Activated CD8-positive, alpha-beta memory T cell treated with anti-CD3 and anti-CD28 coated beads for 36 hours (primary cell): ENCODE measurements at regions not wholly inside any gene's neighbourhood (a gene's known extent, or its start where the extent isn't known, plus 50 kb on each side); places are given as distances from the start of the nearest gene placed in this dataset.

Experiments
- CTCF ChIA-PET: fragments of 350-600 bp; sonication (Branson Sonifier 250); formaldehyde crosslinking; loops from one replicate; lab custom pipeline; 2021; ENCODE audit warnings: antibody characterized with exemption; lab: Charles Lee
- POLR2A ChIA-PET: fragments of 350-600 bp; sonication (Branson Sonifier 250); formaldehyde crosslinking; loops from one replicate; lab custom pipeline; 2021; ENCODE audit warnings: antibody characterized with exemption; lab: Charles Lee

DNA sequence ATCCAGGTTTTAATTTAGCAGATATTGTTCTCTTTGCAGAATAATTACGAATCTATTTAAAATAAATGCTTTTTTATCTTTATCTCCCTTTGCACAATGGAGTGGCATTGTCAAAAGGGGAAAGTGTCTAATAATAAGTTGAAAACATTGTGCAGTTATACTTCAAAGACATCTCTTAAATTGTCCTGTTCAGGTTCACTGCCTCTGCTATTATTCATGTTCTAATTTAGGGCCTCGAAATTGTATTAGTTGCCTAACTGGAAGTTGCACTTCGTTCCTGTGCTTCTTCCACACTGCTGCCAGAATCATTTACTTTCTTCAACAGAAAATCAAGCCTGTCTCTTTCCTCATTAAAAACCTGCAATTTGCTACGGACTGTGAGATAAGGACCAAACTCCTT is 150.5 kb upstream of the SPRY1 start:
- POLR2A ChIA-PET = no interaction called here
- CTCF ChIA-PET = no interaction called here

DNA sequence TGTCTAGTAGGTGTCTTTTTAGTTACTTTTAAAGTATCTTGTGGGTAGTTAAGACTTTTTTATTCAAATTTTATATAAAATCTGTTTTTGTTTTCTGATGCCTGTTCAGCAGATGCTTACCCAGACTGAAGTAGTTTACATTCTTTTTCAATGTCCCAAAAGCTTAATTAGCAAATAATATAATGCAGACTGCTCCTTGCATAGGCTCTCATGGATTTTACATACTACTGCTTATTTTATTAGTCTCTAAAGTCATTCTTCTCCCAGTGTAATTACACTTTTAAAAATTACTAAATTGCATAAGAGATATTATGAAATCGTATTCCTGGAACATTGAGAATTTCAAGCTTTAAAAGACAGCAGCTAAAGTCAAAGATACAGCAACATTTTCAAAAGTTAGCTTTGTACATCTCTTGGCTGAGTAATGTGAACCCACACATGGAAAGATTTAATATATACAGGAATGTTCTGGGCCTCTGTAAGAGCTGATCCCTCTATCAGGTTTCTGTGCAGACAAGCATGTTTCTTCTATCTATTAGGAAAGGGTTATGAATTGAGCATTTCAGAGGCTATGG is 148.4 kb upstream of the SPRY1 start:
- ChIA-PET CTCF (no interaction called here), POLR2A (no interaction called here)

DNA sequence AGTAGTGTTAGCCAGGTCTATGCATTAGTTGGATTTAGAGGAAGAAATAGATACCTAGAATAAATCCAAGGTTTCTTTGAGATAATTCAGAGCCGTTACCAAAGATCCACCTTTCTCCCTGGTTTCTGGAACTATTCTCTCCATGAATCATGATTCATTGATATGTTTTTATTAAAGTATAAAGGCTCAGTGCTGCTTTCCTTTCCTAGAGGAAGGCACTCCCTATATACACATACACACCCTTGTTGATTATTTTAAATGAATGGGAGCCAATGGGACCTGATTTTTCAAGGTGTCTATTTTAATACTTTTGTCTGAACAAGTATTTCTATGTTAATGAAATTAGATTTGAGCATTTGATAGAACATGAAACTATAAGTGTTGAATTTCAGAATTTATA is 146.8 kb upstream of the SPRY1 start:
- CTCF ChIA-PET = no interaction called here
- POLR2A ChIA-PET = no interaction called here

DNA sequence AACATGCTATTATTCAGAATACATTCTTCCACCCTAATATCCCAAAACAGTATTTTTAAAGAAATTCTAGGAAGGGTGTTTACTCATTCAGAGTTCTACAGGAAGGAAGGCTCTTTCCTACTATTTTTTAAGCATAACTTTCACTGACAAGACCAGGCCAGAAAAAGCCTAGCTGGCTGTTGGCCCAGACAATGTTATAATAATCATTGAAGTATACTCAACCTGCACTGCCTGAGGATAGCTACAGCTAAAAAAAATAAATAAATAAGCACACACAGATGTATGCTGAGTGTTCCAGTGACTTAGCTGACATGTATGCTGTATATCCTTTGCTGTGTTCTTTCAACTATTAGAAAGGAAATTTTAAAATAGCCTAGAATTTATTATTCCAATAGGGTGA is 145.8 kb upstream of the SPRY1 start:
- ChIA-PET POLR2A (no interaction called here), CTCF (no interaction called here)

DNA sequence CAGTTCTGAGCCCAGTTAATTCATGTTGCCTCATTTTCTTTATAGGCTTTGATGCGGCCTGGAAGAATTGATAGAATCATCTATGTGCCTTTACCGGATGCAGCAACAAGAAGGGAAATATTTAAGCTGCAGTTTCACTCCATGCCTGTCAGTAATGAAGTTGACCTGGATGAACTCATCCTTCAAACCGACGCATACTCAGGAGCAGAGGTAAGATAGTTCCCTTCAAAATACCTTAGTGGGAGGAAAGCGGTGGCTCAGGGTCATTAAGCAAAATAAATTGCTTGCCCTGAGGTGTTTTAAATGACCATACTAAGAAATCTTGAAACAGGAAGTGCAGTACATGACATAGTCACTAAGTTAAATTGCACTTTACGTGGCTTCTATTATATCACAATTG is 140.6 kb upstream of the SPRY1 start:
- POLR2A ChIA-PET = no interaction called here
- CTCF ChIA-PET = no interaction called here

DNA sequence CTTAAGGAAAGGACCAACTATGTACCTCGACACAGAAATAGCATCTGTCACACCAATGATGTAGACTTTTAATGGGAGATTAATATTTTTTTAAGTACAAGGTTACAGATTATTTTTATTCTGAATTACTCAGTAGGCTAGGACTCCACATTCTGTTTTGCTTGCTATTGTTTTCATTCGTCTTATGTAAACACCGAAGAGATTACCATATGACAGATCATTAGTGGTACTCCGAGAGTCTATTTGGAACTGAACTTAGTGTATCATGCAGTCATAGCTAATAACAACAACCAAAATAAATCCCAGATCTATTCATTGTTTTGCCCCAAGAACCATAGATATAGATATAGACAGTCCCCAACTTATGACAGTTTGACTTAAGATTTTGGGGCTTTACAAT is 139.7 kb upstream of the SPRY1 start:
- POLR2A ChIA-PET = no interaction called here
- CTCF ChIA-PET = no interaction called here

DNA sequence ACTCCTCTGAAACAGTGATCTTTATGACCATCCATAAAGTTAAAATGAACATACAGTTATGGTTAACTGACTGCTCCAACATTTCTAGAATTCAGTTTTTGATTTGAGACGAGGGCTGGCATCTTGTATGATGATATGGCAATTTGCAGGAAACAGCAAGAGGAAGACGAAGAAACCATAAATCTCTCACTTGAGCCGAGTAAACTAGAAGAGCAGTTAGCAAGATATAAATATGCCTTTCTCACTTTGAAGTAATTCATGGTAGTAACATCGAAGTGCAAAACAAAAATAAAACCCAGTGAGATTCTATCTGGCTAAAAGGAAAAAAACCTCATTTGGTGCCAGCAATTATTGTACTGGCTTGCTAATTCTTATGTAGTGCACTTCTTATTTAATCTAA is 139.0 kb upstream of the SPRY1 start:
- ChIA-PET POLR2A (no interaction called here), CTCF (no interaction called here)

DNA sequence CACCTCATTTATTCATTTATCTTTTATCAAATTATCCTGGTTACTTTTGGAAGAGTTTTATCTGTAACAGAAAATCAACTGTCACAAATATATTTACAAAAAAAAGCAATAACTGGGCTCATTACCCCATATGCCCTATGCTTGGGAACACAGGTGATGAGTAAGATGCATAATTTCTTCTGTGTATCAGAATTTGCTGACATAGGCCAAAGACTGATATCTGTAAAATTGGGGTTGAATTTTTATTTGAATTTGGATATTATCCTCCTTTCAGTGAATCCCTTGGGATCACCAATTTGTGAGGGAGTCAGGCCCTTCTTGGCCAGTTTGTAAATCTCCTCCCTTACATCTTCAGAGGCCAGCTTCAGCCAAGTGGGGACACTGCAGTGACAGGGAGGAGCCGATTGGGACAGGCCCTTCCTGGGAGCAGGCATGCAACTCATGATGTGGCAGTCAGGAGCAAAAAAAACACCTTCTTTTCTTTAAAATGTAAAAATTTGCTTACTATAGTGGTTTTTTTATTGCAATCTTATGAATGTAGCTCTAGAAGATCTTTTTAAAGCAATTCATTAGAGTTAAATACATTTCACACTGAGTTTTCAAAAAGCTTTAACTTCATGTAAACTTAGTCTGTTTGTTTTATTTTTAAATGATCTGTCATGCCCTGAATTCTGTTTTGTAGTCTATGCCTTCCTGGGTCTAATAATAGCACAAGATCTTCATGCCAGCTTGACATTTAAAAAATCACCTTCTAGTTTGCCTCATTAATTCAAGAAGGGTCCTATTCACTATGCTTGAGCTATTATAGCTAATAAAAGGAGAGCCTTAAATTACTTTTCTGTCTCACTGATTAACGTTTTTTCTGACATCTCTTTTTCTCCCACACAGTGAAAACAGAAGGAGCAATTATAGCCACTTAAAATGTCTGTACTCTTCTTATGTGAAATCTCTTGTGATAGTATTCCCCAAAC is 136.6 kb upstream of the SPRY1 start:
- ChIA-PET POLR2A (no interaction called here), CTCF (no interaction called here)

DNA sequence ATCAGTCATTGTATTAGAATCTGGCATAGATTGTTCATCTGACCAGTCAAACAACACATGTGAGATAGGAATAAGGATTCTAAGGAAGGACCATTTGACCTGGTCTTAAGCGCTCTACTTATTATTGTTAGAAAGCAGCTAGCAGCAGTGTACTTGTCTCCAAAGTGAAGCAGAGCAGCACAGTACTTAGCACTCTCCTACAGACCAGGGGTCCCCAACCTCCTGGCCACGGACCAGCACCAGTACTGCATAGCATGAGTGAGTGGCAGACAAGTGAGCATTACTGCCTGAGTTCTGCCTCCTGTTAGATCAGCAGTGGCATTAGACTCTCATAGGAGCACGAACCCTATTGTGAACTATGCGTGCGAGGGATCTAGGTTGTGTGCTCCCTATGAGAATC is 135.9 kb upstream of the SPRY1 start:
- CTCF ChIA-PET = no interaction called here
- POLR2A ChIA-PET = no interaction called here

DNA sequence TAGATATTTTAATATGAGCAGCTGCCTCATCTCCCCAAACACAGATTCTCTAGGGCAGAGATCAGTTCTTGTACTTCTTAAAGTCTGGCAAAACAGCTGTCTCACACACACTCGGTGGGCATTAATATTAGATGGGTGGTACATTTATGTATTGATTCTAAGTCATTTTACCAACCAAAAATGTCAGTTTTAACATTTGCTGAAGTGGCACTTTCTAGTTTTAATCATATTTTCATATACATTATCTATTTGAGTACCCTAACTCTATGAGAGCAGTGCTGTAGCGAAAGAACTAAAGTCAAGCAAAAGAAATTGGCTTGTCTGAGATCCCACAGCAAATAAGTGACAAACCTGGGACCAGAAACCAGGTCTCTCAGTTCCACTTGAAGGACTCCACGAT is 134.5 kb upstream of the SPRY1 start:
- CTCF ChIA-PET = no interaction called here
- POLR2A ChIA-PET = no interaction called here

DNA sequence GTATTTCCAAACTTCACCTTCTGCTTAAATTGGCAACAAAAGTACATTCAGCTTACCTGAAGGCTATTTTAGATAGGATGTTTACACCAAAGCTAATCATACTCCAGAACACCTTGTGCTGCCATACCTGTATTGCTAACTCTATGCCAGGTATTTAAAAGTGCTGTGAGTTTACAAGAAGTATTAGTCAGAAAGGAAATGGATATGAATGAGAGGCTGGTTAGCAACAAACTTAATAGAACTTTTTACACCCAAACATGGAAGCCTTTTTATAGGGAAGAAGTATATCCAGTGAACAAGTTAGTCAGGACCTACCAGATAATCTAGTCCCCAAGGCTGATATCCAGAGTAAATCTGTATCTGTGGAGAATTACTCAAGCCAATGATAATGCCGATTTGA is 131.2 kb upstream of the SPRY1 start:
- ChIA-PET POLR2A (no interaction called here), CTCF (no interaction called here)

DNA sequence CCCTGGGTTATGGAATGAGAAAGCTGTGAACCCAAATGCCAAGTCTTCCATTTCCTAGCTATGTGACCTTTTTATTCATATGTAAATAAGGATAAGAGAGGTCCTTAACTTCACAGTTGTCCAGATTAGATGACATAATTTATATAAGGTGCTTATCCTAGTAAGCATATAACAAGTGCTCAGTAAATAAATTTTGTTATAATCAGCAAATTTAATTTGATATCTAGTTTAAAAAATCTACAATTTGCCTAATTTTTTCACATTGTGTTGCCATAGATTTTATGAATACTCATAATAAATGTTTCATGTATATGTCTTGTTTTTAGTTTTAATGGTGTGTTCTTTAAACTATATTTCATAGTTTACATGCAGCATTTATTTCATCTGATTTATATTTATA is 130.4 kb upstream of the SPRY1 start:
- ChIA-PET POLR2A (no interaction called here), CTCF (no interaction called here)

DNA sequence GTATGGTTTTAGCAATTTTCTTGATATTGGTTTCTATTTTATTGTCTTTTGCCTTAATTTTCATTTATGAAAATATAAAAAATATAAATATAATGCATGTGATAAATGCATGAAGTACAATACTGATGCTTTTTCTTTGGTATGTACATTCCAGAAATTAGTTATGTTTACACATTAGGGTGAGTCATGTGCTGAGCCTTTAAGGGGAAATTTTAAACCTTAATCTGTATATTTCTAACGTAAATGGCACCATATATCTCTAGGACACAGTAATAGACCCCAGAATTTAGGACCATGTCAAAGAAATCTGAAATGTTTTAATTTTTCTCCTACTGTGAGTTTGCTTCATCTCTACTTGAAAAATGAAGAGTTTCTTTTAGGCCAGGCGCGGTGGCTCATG is 117.8 kb upstream of the SPRY1 start:
- CTCF ChIA-PET = interaction anchor here (0.6 kb wide), 1 partner anchor 81 kb away, joined by 6 read pairs; no protein-coding TSS in a partner anchor
- POLR2A ChIA-PET = no interaction called here

DNA sequence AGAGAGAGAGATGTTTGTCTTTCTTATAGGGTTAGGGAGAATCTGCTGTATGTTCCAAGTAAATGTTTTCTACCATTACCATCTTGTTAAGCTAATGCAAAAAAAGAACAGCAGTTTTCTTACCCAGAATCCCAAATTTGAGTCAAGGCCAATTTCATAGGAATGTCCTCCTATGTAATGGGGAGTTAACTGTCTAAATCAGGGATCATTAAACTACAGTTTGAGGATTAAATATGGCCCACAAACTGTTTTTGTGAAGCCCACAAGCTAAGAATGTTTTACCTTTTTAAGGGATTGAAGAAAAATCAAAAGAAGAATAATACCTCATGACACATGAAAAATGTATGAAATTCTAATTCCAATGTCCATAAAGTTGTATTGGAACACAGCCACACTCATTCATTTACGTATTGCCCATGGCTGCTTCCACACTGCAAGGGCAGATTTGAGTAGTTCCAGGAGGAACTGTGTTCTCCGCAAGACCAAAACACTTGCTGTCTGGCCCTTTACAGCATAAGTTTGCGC is 113.2 kb upstream of the SPRY1 start:
- ChIA-PET CTCF (no interaction called here), POLR2A (no interaction called here)

DNA sequence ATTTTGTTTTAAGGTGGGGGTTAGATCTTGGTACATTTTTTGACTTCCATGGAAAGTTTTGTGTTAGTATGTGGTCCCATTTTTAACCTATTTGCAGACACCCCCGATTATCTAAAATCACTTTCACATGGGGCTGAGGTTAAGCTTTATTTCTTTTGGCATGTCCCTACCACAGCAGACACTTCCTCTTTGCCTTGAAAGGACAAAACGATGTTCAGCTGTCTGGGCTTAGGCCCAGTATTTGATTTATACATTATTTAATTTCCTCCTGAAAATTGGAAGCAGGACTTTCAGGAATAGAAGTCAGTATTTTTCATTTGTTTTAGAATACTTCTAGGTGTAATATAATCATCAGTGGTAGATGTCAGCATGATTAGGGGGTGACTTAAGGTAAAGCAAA is 112.4 kb upstream of the SPRY1 start:
- ChIA-PET POLR2A (no interaction called here), CTCF (no interaction called here)

DNA sequence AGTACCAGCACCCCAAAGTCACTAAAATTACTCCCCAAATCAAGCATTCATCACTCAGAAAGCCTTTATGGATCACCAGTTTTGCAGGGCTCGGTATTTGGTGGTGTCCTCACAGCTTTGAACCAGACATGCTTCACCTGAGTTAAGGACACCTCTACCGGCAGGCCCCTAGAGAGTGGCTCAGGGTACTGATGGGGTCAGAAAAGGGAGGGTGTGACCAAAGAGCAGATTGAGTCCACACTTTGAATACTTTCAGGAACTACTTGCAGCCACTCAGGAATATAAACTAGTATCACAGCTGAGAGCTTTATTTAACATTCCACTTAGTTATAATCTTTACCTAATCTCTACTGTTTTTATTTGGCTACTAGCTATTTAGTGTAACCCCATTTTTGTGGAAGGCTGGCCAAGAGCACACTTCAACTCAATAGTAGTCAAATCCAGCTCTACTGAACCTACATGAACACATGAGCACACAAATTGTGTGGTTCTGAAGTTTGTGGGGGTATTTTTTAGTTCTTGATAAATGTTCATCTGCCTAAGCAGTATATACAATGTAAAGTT is 109.6 kb upstream of the SPRY1 start:
- POLR2A ChIA-PET = no interaction called here

DNA sequence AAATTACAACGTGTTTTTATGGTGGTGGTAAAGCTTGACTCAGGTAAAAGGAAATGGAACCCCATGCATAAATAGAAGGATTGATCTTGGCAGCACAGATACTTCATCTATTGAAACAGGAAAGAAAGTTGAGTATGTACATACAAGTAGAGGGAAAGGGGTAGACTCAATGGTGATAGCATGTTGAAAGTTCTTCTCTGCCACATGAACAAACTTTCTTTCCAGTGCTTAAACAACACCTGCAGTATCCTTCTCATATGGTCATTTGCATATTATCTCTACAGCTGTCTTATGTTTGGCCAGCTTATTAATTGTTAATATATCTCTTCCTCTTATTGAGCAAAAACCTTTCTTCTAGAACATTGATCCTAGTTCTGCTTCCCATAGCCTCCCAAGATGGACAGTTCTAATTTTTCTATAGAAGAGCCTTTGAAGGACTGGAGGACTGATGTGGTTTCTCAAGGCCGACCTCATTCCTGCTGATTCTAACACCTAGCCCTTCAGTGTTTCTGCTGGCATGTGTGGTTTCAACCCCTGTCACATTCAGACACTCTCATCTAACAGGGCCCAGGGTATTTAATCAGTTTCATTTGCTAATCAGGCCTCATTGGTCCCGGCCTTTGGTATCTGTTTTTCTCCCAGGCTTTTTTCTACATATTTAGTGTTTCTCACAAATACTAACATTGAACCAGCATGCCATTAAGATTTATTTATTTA is 108.1 kb upstream of the SPRY1 start:
- ChIA-PET POLR2A (no interaction called here), CTCF (no interaction called here)

More for the DNA sequence above, 109.6 kb upstream of the SPRY1 start:
- CTCF ChIA-PET = no interaction called here

DNA sequence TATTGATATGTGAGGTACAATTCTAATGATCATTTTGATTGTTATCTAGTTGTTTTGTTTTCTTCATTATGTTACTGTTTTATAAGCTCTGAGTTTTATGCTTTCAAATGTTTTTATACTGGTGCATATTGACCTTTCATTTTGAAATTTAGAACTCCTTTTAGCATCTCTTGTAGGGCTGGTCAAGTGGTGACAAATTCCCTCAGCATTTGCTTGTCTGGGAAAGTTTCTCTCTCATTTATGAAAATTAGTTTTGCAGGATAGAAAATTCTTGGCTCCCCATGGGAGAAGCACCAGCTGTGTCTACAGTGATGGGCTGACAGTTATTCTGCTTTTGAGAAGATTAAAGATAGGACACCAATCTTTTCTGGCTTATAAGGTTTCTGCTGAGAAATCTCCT is 105.3 kb upstream of the SPRY1 start:
- POLR2A ChIA-PET = no interaction called here
- CTCF ChIA-PET = no interaction called here

DNA sequence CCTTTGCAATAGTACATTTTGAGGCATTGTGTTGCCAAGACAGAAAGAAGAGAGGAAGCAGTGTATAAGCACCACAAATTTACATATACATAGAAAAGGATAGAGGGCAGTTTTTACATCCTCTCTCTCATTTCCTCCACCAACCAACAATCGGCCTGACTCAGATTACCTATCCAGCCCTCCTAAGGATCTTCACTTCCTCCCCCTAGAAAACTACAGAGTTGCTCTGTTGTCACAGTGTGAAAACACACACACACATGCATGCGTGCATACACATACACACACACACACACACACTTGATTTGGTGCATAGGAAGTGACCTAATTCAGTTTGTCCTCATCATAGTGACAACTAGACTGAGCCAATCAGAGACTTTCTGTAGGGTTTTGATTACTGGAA is 98.8 kb upstream of the SPRY1 start:
- POLR2A ChIA-PET = interaction anchor here (0.6 kb wide), 1 partner anchor 142 kb away, joined by 3 read pairs; no protein-coding TSS in a partner anchor
- CTCF ChIA-PET = no interaction called here

DNA sequence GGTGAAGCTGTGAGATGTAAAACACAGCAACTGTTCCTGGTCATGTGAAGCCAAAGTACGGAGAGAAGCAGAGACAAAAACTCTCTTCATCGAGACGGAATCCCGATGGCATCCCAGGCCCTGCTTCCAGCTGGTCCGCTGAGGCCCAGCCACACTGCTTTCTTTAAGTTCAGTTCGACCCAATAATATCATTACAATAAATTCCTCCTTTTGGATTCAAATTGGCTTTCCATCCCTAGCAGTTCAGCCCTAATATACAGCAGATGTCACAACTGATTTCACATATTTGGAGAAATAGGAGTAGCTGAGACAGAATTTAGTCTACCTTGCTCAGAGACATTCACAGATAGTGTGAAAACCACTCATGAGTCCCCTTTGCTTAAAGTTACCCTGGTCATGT is 98.3 kb upstream of the SPRY1 start:
- CTCF ChIA-PET = no interaction called here
- POLR2A ChIA-PET = interaction anchor here (0.6 kb wide), 1 partner anchor 142 kb away, joined by 3 read pairs; no protein-coding TSS in a partner anchor
